Endodermal cell (in vitro differentiated cells): ENCODE measurements at regions not wholly inside any gene's neighbourhood (a gene's known extent, or its start where the extent isn't known, plus 50 kb on each side); places are given as distances from the start of the nearest gene placed in this dataset.

Source experiments
- DNase-seq: peaks from one replicate; pipeline ENCODE4 v3.0.0-alpha.2; 2017
- H3K27ac ChIP-seq: 2 replicates; pipeline ENCODE4 v1.5.1; 2013; ENCODE audit warnings: mild to moderate bottlenecking, low read depth, low read length, moderate library complexity
- H3K27me3 ChIP-seq: 2 replicates; pipeline ENCODE4 v1.6.1; 2013; ENCODE audit warnings: mild to moderate bottlenecking, low read length, moderate library complexity; ENCODE audit not compliant: insufficient read depth, control insufficient read depth, poor library complexity, severe bottlenecking
- H3K36me3 ChIP-seq: 2 replicates; pipeline ENCODE4 v1.7.0; 2013; ENCODE audit warnings: mild to moderate bottlenecking, low read length, moderate library complexity; ENCODE audit not compliant: control insufficient read depth, insufficient read depth
- H3K4me1 ChIP-seq: one replicate; pipeline ENCODE4 v1.7.0; 2013; ENCODE audit warnings: low read length; ENCODE audit not compliant: control insufficient read depth, insufficient read depth
- H3K4me3 ChIP-seq: 2 replicates; pipeline ENCODE4 v1.5.1; 2013; ENCODE audit warnings: mild to moderate bottlenecking, low read length, moderate library complexity
- H3K9ac ChIP-seq: 2 replicates; pipeline ENCODE4 v1.6.1; 2013; ENCODE audit warnings: mild to moderate bottlenecking, low read length, moderate library complexity; ENCODE audit not compliant: poor library complexity, severe bottlenecking; ENCODE audit errors: extremely low read depth
- H3K9me3 ChIP-seq: 2 replicates; pipeline ENCODE4 v1.6.1; 2013; ENCODE audit warnings: mild to moderate bottlenecking, low read length, moderate library complexity; ENCODE audit not compliant: control insufficient read depth
- H3K27ac Mint-ChIP-seq: 2 replicates; pipeline ENCODE4 v1.8.0; 2020; ENCODE audit warnings: mixed read lengths
- H3K27me3 Mint-ChIP-seq: 2 replicates; pipeline ENCODE4 v1.8.0; 2021; ENCODE audit warnings: mild to moderate bottlenecking, mixed read lengths; ENCODE audit not compliant: insufficient read depth
- H3K36me3 Mint-ChIP-seq: 2 replicates; pipeline ENCODE4 v1.8.0; 2020; ENCODE audit warnings: low read depth, mixed read lengths
- H3K4me1 Mint-ChIP-seq: 2 replicates; pipeline ENCODE4 v1.8.0; 2020; ENCODE audit warnings: mixed read lengths
- H3K4me3 Mint-ChIP-seq: 2 replicates; pipeline ENCODE4 v1.8.0; 2020; ENCODE audit warnings: mild to moderate bottlenecking, moderate library complexity, mixed read lengths
- H3K9me3 Mint-ChIP-seq: 2 replicates; pipeline ENCODE4 v1.8.0; 2020; ENCODE audit warnings: mild to moderate bottlenecking, mixed read lengths
- WGBS, 2 experiments: methylation state at CpG; one replicate each; pipeline versions ENCODE4 v1.1.5 to v1.1.7; 2013; ENCODE audit warnings: missing lambda C conversion rate in 2 of 2, mixed read lengths in 1 of 2; ENCODE audit not compliant: insufficient coverage in 1 of 2, insufficient read length in 1 of 2; 5-methylcytosine and 5-hydroxymethylcytosine counted together
- TF ChIP-seq, protein P1 (sequence below): fragments of 200-600 bp; sonication (generic); conservative IDR thresholded peaks from 2 replicates; pipeline ENCODE4 v1.5.0; 2021; ENCODE audit warnings: antibody characterized with exemption, mild to moderate bottlenecking

DNA sequence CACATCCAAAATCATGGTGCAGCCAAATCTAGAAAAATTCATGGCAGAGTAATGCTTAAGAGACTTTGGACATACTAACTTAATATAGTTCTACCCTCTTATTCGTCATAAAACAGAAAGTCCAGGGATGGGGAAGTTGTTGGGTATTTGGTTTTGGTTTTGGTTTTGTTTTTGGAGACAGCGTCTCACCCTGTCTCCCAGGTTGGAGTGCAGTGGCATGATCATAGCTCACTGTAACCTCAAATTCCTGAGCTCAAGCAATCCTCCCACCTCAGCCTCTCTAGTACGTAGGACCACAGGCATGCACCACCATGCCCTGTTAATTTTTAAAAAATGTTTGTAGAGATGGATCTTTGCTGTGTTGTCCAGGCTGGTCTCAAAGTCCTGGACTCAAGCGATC, 271.8 kb upstream of the TENM3 start:
- H3K4me3 Mint-ChIP-seq = no peak overlapping the region
- WGBS, 2 experiments = 99 to 100% methylated on average over 2 to 4 of the region's 4 CpGs
- H3K9me3 Mint-ChIP-seq = no peaks in the 10 kb centered on the region
- no peaks in the 10 kb centered on the region for H3K4me1 ChIP-seq
- H3K9ac ChIP-seq = no peak overlapping the region
- H3K27me3 ChIP-seq = no peaks in the 10 kb centered on the region
- no peak overlapping the region for H3K27ac ChIP-seq
- no peaks in the 10 kb centered on the region for H3K36me3 ChIP-seq
- H3K4me3 ChIP-seq = no peak overlapping the region
- no peaks in the 10 kb centered on the region for H3K27me3 Mint-ChIP-seq
- H3K27ac Mint-ChIP-seq = no peak overlapping the region
- H3K4me1 Mint-ChIP-seq = peaks cover 5% of the 10 kb centered on the region
- no peak for DNase-seq
- H3K9me3 ChIP-seq = no peaks in the 10 kb centered on the region
- no peaks in the 10 kb centered on the region for H3K36me3 Mint-ChIP-seq
- TF ChIP-seq, protein P1, sequence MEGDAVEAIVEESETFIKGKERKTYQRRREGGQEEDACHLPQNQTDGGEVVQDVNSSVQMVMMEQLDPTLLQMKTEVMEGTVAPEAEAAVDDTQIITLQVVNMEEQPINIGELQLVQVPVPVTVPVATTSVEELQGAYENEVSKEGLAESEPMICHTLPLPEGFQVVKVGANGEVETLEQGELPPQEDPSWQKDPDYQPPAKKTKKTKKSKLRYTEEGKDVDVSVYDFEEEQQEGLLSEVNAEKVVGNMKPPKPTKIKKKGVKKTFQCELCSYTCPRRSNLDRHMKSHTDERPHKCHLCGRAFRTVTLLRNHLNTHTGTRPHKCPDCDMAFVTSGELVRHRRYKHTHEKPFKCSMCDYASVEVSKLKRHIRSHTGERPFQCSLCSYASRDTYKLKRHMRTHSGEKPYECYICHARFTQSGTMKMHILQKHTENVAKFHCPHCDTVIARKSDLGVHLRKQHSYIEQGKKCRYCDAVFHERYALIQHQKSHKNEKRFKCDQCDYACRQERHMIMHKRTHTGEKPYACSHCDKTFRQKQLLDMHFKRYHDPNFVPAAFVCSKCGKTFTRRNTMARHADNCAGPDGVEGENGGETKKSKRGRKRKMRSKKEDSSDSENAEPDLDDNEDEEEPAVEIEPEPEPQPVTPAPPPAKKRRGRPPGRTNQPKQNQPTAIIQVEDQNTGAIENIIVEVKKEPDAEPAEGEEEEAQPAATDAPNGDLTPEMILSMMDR = no peak

DNA sequence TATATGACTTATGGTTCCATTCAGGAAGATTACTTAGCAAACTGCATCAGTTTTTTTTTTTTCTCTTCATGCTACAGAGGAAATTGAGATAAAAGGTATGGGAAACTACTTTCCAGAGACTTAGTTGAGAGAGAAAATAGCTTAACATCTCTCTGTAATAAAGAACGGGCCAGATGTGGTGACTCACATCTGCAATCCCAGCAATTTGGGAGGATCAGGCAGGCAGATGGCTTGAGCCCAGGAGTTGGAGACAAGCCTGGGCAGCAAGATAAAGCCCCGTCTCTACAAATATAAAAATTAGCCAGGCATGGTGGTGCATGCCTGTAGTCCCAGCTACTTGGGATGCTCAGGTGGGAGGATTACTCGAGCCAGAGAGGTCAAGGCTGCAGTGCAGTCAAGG, 271.2 kb upstream of the TENM3 start:
- no peak overlapping the region for H3K9ac ChIP-seq
- WGBS, 2 experiments = 94 to 96% methylated on average over 2 to 3 of the region's 3 CpGs
- Mint-ChIP-seq H3K27me3 (no peaks in the 10 kb centered on the region), H3K27ac (no peak overlapping the region), H3K36me3 (no peaks in the 10 kb centered on the region), H3K9me3 (no peaks in the 10 kb centered on the region), H3K4me1 (peaks cover 5% of the 10 kb centered on the region), H3K4me3 (no peak overlapping the region)
- H3K4me3 ChIP-seq = no peak overlapping the region
- TF ChIP-seq, protein P1 = no peak
- H3K9me3 ChIP-seq = no peaks in the 10 kb centered on the region
- no peak for DNase-seq
- H3K27me3 ChIP-seq = no peaks in the 10 kb centered on the region
- no peak overlapping the region for H3K27ac ChIP-seq
- H3K36me3 ChIP-seq = no peaks in the 10 kb centered on the region
- H3K4me1 ChIP-seq = no peaks in the 10 kb centered on the region

DNA sequence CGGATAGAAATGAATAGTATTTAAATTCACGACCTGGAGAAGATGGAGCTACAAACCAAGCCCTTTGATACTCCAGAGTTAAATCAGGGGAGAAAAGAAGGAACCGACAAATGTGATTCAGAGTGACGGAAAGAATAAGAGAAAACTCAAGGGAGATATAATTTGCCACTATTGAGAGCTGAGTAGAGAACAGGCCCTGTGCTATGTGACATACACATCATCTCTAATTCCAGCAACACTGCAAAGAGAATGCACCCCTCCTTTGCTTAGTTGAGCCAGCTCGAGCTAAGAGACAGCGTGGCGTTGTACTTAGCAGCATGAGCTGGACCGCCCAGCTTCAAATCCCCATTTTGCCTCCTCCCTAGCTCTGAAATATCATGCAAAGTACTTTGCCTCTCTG, 266.4 kb upstream of the TENM3 start:
- 93 to 95% methylated on average over 8 of the region's 8 CpGs for WGBS, 2 experiments
- Histone ChIP-seq H3K4me1 (no peaks in the 10 kb centered on the region), H3K27me3 (no peaks in the 10 kb centered on the region), H3K36me3 (no peaks in the 10 kb centered on the region), H3K27ac (no peak overlapping the region), H3K9ac (no peak overlapping the region), H3K4me3 (no peak overlapping the region), H3K9me3 (no peaks in the 10 kb centered on the region)
- Mint-ChIP-seq H3K4me1 (no peaks in the 10 kb centered on the region), H3K27me3 (no peaks in the 10 kb centered on the region), H3K4me3 (no peak overlapping the region), H3K9me3 (no peaks in the 10 kb centered on the region), H3K27ac (no peak overlapping the region), H3K36me3 (no peaks in the 10 kb centered on the region)
- no peak for DNase-seq
- TF ChIP-seq, protein P1 = no peak
